GM23338 (cell line): ENCODE measurements at regions not wholly inside any gene's neighbourhood (a gene's known extent, or its start where the extent isn't known, plus 50 kb on each side); places are given as distances from the start of the nearest gene placed in this dataset.

Experiments
- ATAC-seq: fragments of 200-7000 bp; cut with Tn5 transposase; 3 replicates; pipeline ENCODE4 v1.9.1; 2020
- DNase-seq: peaks from one replicate; pipeline ENCODE4 v3.0.0-alpha.2; 2015; ENCODE audit warnings: low spot score
- H2AFZ ChIP-seq: fragments of 200-600 bp; sonication (generic); 2 replicates; pipeline ENCODE4 v1.8.0; 2016; ENCODE audit warnings: antibody characterized with exemption, mild to moderate bottlenecking, moderate library complexity
- H3F3A ChIP-seq: fragments of 200-600 bp; sonication (generic); replicated peaks from 2 replicates; pipeline ENCODE4 v1.8.0; 2017; ENCODE audit warnings: antibody characterized with exemption, mixed run types, low read depth
- H3K27ac ChIP-seq: fragments of 200-600 bp; sonication (generic); 2 replicates; pipeline ENCODE4 v1.6.1; 2016; ENCODE audit warnings: low read depth
- H3K27me3 ChIP-seq: fragments of 200-600 bp; sonication (generic); 2 replicates; pipeline ENCODE4 v1.8.0; 2016; ENCODE audit warnings: mild to moderate bottlenecking, mixed run types, moderate library complexity; ENCODE audit not compliant: insufficient read depth
- H3K36me3 ChIP-seq: fragments of 200-600 bp; sonication (generic); 2 replicates; pipeline ENCODE4 v1.8.0; 2016; ENCODE audit warnings: mild to moderate bottlenecking; ENCODE audit not compliant: insufficient read depth
- H3K4me1 ChIP-seq: fragments of 200-600 bp; sonication (generic); 2 replicates; pipeline ENCODE4 v1.8.0; 2016; ENCODE audit warnings: mild to moderate bottlenecking, moderate library complexity; ENCODE audit not compliant: insufficient read depth
- H3K4me2 ChIP-seq: fragments of 200-600 bp; sonication (generic); 2 replicates; pipeline ENCODE4 v1.7.1; 2017; ENCODE audit warnings: mixed run types
- H3K4me3 ChIP-seq: fragments of 200-600 bp; sonication (generic); 2 replicates; pipeline ENCODE4 v1.6.1; 2016; ENCODE audit warnings: mixed run types
- H3K79me2 ChIP-seq: fragments of 200-600 bp; sonication (generic); replicated peaks from 2 replicates; pipeline ENCODE4 v1.8.0; 2017; ENCODE audit warnings: mild to moderate bottlenecking; ENCODE audit not compliant: insufficient read depth
- H3K9me2 ChIP-seq: fragments of 200-600 bp; sonication (generic); 2 replicates; pipeline ENCODE4 v1.8.0; 2017; ENCODE audit not compliant: insufficient read depth
- H4K20me1 ChIP-seq: fragments of 200-600 bp; sonication (generic); replicated peaks from 2 replicates; pipeline ENCODE4 v1.8.0; 2017; ENCODE audit warnings: mild to moderate bottlenecking; ENCODE audit not compliant: insufficient read depth
- H3K27ac Mint-ChIP-seq: 2 replicates; pipeline ENCODE4 v1.8.0; 2020; ENCODE audit warnings: inconsistent platforms, mild to moderate bottlenecking, moderate library complexity, mixed read lengths
- H3K27me3 Mint-ChIP-seq: 3 replicates; pipeline ENCODE4 v1.8.0; 2022; ENCODE audit warnings: low read depth, mild to moderate bottlenecking, moderate library complexity, mixed read lengths, inconsistent platforms; ENCODE audit not compliant: insufficient read depth, poor library complexity
- H3K36me3 Mint-ChIP-seq: 3 replicates; pipeline ENCODE4 v1.8.0; 2021; ENCODE audit warnings: low read depth, mild to moderate bottlenecking, inconsistent platforms, moderate library complexity, mixed read lengths
- H3K4me1 Mint-ChIP-seq: 3 replicates; pipeline ENCODE4 v1.8.0; 2020; ENCODE audit warnings: mild to moderate bottlenecking, inconsistent platforms, mixed read lengths
- H3K4me3 Mint-ChIP-seq: 3 replicates; pipeline ENCODE4 v1.8.0; 2021; ENCODE audit warnings: moderate library complexity, mild to moderate bottlenecking, inconsistent platforms, mixed read lengths
- H3K9me3 Mint-ChIP-seq: 3 replicates; pipeline ENCODE4 v1.8.0; 2020; ENCODE audit warnings: moderate library complexity, mild to moderate bottlenecking, inconsistent platforms, mixed read lengths
- CREB1 ChIP-seq: fragments of 250-450 bp; sonication (Bioruptor Pico); IDR thresholded peaks from 2 replicates; pipeline ENCODE4 v1.5.0; 2020; ENCODE audit warnings: low read depth, mild to moderate bottlenecking, moderate library complexity
- EZH2 ChIP-seq: fragments of 200-600 bp; sonication (generic); IDR thresholded peaks from one replicate; pipeline ENCODE4 v1.8.0; 2017; ENCODE audit warnings: antibody characterized with exemption, mild to moderate bottlenecking, low read depth; ENCODE audit not compliant: unreplicated experiment
- EZH2phosphoT487 ChIP-seq: fragments of 200-600 bp; sonication (generic); IDR thresholded peaks from one replicate; pipeline ENCODE4 v1.8.1; 2018; ENCODE audit warnings: antibody characterized with exemption; ENCODE audit not compliant: unreplicated experiment
- JUNB ChIP-seq: IDR thresholded peaks from one replicate; pipeline ENCODE4 v1.6.1; 2016; ENCODE audit warnings: antibody characterized with exemption; ENCODE audit not compliant: unreplicated experiment
- NANOG ChIP-seq: IDR thresholded peaks from 2 replicates; pipeline ENCODE4 v1.6.1; 2016; ENCODE audit warnings: antibody characterized with exemption, borderline replicate concordance
- POLR2AphosphoS5 ChIP-seq: IDR thresholded peaks from 2 replicates; pipeline ENCODE4 v1.6.1; 2016; ENCODE audit warnings: antibody characterized with exemption, low read depth
- STAT1 ChIP-seq: IDR thresholded peaks from one replicate; pipeline ENCODE4 v1.6.1; 2016; ENCODE audit warnings: antibody characterized with exemption; ENCODE audit not compliant: unreplicated experiment
- ZNF114 ChIP-seq: fragments of 250-450 bp; sonication (Bioruptor Pico); IDR thresholded peaks from 2 replicates; pipeline ENCODE4 v1.5.0; 2020; ENCODE audit warnings: mild to moderate bottlenecking, moderate library complexity
- ZNF331 ChIP-seq: fragments of 250-450 bp; sonication (Bioruptor Pico); IDR thresholded peaks from 2 replicates; pipeline ENCODE4 v1.5.0; 2020; ENCODE audit warnings: low read depth, mild to moderate bottlenecking, moderate library complexity
- TF ChIP-seq, protein P1 (sequence below): IDR thresholded peaks from one replicate; pipeline ENCODE4 v1.6.1; 2018; ENCODE audit warnings: antibody characterized with exemption; ENCODE audit not compliant: unreplicated experiment
- TF ChIP-seq, protein P2 (sequence below): fragments of 250-450 bp; sonication (Bioruptor Pico); IDR thresholded peaks from 2 replicates; pipeline ENCODE4 v1.5.0; 2020; ENCODE audit warnings: mild to moderate bottlenecking, moderate library complexity
- TF ChIP-seq, protein P3 (sequence below), 2 experiments: fragments of 200-600 bp in 1 of 2; sonication (generic) in 1 of 2; conservative IDR thresholded peaks; 2 replicates each; pipeline versions ENCODE4 v1.5.1 to v1.6.1; 2016 to 2017; ENCODE audit warnings: antibody characterized with exemption in 2 of 2, low read depth in 2 of 2, mild to moderate bottlenecking in 2 of 2, moderate library complexity in 1 of 2
- TF ChIP-seq, protein P4 (sequence below): IDR thresholded peaks from 2 replicates; pipeline ENCODE4 v1.6.1; 2016; ENCODE audit warnings: antibody characterized with exemption

DNA sequence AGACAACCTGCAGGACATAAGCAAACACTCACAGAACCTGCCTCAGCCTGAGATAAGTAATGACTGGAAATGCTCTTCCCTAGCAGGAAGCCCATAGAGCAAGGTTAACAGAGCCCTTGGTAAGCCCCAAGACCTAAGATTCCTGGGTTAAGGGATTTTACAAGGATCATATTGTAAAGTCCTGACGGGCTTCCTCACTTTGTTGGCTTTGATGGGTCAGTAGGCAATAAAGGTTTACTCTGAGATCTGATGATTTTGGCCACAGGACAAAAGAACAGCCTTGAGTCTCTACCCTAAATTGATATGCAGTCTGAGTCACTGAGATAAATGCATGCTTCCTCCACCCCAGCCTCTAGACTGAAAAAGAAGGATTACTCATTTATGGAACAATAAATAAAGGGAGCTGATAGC lies 270.8 kb downstream of the HTR7 start:
- DNase-seq = no peak
- no peaks in the 10 kb centered on the region for H3K27me3 ChIP-seq
- no peaks in the 10 kb centered on the region for H3F3A ChIP-seq
- no peak overlapping the region for H2AFZ ChIP-seq
- no peak for ATAC-seq
- no peaks in the 10 kb centered on the region for H3K4me1 ChIP-seq
- no peaks in the 10 kb centered on the region for H3K36me3 Mint-ChIP-seq
- no peak overlapping the region for H3K4me2 ChIP-seq
- H3K79me2 ChIP-seq = no peaks in the 10 kb centered on the region
- H3K9me2 ChIP-seq = 0 out of 2 replicates have a peak, but pooled peaks cover 5% of the 10 kb centered on the region
- TF ChIP-seq STAT1 (no peak), EZH2phosphoT487 (no peak), CREB1 (CRISPR knock-in tag) (no peak), ZNF331 (CRISPR knock-in tag) (no peak), NANOG (no peak), ZNF114 (CRISPR knock-in tag) (no peak), JUNB (no peak), POLR2AphosphoS5 (no peak), EZH2 (no peak)
- TF ChIP-seq, protein P1, sequence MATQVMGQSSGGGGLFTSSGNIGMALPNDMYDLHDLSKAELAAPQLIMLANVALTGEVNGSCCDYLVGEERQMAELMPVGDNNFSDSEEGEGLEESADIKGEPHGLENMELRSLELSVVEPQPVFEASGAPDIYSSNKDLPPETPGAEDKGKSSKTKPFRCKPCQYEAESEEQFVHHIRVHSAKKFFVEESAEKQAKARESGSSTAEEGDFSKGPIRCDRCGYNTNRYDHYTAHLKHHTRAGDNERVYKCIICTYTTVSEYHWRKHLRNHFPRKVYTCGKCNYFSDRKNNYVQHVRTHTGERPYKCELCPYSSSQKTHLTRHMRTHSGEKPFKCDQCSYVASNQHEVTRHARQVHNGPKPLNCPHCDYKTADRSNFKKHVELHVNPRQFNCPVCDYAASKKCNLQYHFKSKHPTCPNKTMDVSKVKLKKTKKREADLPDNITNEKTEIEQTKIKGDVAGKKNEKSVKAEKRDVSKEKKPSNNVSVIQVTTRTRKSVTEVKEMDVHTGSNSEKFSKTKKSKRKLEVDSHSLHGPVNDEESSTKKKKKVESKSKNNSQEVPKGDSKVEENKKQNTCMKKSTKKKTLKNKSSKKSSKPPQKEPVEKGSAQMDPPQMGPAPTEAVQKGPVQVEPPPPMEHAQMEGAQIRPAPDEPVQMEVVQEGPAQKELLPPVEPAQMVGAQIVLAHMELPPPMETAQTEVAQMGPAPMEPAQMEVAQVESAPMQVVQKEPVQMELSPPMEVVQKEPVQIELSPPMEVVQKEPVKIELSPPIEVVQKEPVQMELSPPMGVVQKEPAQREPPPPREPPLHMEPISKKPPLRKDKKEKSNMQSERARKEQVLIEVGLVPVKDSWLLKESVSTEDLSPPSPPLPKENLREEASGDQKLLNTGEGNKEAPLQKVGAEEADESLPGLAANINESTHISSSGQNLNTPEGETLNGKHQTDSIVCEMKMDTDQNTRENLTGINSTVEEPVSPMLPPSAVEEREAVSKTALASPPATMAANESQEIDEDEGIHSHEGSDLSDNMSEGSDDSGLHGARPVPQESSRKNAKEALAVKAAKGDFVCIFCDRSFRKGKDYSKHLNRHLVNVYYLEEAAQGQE = no peak
- TF ChIP-seq, protein P2, sequence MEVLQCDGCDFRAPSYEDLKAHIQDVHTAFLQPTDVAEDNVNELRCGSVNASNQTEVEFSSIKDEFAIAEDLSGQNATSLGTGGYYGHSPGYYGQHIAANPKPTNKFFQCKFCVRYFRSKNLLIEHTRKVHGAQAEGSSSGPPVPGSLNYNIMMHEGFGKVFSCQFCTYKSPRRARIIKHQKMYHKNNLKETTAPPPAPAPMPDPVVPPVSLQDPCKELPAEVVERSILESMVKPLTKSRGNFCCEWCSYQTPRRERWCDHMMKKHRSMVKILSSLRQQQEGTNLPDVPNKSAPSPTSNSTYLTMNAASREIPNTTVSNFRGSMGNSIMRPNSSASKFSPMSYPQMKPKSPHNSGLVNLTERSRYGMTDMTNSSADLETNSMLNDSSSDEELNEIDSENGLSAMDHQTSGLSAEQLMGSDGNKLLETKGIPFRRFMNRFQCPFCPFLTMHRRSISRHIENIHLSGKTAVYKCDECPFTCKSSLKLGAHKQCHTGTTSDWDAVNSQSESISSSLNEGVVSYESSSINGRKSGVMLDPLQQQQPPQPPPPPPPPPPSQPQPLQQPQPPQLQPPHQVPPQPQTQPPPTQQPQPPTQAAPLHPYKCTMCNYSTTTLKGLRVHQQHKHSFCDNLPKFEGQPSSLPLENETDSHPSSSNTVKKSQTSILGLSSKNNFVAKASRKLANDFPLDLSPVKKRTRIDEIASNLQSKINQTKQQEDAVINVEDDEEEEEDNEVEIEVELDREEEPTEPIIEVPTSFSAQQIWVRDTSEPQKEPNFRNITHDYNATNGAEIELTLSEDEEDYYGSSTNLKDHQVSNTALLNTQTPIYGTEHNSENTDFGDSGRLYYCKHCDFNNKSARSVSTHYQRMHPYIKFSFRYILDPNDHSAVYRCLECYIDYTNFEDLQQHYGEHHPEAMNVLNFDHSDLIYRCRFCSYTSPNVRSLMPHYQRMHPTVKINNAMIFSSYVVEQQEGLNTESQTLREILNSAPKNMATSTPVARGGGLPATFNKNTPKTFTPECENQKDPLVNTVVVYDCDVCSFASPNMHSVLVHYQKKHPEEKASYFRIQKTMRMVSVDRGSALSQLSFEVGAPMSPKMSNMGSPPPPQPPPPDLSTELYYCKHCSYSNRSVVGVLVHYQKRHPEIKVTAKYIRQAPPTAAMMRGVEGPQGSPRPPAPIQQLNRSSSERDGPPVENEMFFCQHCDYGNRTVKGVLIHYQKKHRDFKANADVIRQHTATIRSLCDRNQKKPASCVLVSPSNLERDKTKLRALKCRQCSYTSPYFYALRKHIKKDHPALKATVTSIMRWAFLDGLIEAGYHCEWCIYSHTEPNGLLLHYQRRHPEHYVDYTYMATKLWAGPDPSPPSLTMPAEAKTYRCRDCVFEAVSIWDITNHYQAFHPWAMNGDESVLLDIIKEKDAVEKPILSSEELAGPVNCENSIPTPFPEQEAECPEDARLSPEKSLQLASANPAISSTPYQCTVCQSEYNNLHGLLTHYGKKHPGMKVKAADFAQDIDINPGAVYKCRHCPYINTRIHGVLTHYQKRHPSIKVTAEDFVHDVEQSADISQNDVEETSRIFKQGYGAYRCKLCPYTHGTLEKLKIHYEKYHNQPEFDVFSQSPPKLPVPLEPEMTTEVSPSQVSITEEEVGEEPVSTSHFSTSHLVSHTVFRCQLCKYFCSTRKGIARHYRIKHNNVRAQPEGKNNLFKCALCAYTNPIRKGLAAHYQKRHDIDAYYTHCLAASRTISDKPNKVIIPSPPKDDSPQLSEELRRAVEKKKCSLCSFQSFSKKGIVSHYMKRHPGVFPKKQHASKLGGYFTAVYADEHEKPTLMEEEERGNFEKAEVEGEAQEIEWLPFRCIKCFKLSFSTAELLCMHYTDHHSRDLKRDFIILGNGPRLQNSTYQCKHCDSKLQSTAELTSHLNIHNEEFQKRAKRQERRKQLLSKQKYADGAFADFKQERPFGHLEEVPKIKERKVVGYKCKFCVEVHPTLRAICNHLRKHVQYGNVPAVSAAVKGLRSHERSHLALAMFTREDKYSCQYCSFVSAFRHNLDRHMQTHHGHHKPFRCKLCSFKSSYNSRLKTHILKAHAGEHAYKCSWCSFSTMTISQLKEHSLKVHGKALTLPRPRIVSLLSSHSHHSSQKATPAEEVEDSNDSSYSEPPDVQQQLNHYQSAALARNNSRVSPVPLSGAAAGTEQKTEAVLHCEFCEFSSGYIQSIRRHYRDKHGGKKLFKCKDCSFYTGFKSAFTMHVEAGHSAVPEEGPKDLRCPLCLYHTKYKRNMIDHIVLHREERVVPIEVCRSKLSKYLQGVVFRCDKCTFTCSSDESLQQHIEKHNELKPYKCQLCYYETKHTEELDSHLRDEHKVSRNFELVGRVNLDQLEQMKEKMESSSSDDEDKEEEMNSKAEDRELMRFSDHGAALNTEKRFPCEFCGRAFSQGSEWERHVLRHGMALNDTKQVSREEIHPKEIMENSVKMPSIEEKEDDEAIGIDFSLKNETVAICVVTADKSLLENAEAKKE (CRISPR knock-in tag) = no peak
- TF ChIP-seq, protein P3, sequence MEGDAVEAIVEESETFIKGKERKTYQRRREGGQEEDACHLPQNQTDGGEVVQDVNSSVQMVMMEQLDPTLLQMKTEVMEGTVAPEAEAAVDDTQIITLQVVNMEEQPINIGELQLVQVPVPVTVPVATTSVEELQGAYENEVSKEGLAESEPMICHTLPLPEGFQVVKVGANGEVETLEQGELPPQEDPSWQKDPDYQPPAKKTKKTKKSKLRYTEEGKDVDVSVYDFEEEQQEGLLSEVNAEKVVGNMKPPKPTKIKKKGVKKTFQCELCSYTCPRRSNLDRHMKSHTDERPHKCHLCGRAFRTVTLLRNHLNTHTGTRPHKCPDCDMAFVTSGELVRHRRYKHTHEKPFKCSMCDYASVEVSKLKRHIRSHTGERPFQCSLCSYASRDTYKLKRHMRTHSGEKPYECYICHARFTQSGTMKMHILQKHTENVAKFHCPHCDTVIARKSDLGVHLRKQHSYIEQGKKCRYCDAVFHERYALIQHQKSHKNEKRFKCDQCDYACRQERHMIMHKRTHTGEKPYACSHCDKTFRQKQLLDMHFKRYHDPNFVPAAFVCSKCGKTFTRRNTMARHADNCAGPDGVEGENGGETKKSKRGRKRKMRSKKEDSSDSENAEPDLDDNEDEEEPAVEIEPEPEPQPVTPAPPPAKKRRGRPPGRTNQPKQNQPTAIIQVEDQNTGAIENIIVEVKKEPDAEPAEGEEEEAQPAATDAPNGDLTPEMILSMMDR (conservative IDR thresholded peaks at IDR 0.05; ENCODE audit: low read depth in 2 of 2) = no peak
- TF ChIP-seq, protein P4, sequence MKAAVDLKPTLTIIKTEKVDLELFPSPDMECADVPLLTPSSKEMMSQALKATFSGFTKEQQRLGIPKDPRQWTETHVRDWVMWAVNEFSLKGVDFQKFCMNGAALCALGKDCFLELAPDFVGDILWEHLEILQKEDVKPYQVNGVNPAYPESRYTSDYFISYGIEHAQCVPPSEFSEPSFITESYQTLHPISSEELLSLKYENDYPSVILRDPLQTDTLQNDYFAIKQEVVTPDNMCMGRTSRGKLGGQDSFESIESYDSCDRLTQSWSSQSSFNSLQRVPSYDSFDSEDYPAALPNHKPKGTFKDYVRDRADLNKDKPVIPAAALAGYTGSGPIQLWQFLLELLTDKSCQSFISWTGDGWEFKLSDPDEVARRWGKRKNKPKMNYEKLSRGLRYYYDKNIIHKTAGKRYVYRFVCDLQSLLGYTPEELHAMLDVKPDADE = no peak
- no peaks in the 10 kb centered on the region; the same call in 2 of the 3 replicates for H3K9me3 Mint-ChIP-seq
- H3K4me3 Mint-ChIP-seq = no peak overlapping the region
- H3K36me3 ChIP-seq = no peaks in the 10 kb centered on the region
- no peak overlapping the region for H3K27ac ChIP-seq
- H3K27ac Mint-ChIP-seq = no peak overlapping the region
- H3K4me1 Mint-ChIP-seq = peaks cover 7% of the 10 kb centered on the region
- H3K4me3 ChIP-seq = no peak overlapping the region
- H3K27me3 Mint-ChIP-seq = peaks cover 2% of the 10 kb centered on the region
- no peaks in the 10 kb centered on the region for H4K20me1 ChIP-seq
